GM21423 (cell line): ENCODE measurements at regions not wholly inside any gene's neighbourhood (a gene's known extent, or its start where the extent isn't known, plus 50 kb on each side); places are given as distances from the start of the nearest gene placed in this dataset.
"Not testable (repeated sequence)": the region's sequence is repeated elsewhere in the genome, so short reads cannot be mapped to it uniquely, and the experiment has no call there.

Experiments
- ATAC-seq: cut with Tn5 transposase; IDR thresholded peaks from one replicate; pipeline ENCODE4 v1.9.1; 2021; ENCODE audit warnings: mild to moderate bottlenecking, moderate library complexity; ENCODE audit not compliant: unreplicated experiment

DNA sequence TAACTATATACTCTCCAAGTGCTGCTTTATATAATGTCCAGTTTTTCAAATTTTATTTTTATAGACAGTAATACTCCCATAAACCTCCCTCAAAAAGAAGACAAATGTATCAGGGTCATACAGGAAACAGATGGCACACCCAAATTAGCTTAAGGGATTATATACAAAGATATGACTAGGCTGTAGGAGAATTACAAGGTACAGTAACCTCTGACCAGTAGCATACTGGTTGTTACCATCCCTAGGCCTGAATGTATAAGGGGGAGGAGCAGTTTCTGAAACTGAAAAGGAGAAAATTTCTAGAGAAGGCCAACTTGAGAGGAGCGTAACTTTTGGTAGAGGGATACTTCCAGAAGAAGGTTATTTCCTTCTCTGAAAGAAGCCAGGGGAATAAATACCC, 122.6 kb upstream of the NBPF19 start:
- not testable (repeated sequence) for ATAC-seq

DNA sequence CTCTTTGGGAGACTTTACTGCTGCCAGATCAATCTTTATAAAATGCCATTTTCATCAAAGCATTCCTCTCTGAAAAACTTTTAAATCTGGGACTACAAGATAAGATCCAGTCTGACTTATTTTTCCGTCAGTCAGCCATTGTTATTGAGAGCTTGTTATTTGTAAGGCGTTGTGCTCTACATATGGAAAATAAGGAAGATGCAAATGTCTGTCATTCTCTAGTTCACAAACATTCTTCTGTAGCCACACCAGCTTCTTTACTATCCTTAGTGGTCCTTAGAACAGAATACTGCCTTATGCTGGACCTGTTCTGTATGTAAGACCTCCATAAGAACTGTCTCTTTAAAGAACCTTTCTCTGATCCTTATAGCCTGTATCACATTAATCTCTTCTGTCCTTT, 120.3 kb upstream of the NBPF19 start:
- ATAC-seq: not testable (repeated sequence)

DNA sequence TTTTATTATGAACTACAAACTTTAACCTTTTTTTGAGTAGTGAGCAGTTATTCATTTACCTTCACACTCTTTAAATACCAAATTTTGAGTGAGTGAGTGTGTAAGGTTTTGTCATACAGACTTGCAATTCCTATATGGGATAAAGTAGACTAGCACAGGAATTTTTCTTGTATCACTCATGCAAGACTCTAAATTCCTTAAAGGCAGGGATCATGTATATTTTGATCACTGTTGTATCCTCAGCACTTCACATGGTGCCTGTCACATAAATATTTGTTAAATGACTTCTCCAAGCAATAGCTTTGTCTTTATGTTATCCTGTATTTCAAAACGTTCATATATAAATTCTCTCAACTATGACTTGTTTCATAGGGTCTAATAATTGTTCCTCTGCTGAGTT, 119.1 kb upstream of the NBPF19 start:
- ATAC-seq: not testable (repeated sequence)

DNA sequence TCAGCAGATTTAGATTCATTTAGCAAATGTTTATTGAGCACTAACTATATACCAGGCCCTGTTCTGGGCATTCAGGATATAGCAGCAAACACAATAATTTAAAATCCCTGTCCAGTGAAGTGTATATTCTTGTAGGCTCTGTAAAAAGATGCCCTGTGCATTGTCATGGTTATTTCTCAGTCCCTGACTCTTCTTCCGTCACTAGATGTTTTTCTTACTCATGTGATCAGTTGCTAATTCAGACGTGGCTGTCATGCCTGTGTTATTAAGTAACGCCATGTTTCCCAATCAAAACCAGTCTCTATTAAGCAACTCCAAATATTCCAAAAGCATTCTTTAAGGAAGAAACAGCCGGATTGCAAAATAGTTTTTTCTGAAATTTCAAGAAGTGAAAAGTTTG, 118.7 kb upstream of the NBPF19 start:
- ATAC-seq: not testable (repeated sequence)

DNA sequence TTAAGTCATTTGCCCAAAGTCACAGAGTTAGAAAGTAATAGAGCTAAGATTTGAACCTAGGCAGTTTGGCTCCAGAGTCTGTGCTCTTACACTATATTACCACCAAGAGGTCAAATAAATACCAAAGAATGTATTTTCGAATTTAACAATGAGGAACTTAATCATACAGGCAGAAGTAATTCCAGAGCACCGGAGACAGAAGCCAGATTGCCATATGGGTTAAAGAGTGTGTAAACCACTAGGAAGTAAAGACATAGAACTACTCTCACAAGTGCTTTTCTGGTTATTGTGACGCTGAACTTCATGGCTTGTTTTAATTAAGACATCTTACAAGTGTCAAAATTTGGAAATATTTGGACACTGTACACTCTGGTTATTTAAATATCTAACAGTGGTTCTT, 114.5 kb upstream of the NBPF19 start:
- ATAC-seq: not testable (repeated sequence)

DNA sequence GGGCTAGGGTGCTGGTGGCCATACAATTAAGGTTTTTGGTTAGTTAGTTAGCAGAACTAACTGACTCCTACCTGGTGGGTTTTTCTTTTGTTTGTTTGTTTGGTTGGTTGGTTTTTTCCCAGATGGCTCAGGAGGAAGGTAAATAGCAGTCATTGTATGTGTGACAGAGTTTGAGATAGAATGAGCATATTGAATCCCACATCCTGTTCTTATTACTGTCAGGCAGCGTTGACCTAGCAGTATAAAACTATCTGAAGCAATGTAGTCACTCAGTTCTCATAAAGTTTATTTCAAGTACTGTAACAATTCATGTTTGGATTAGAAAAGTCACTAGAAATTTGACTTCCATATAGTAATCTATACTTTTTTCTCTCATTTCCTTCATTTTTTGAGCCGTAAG, 113.5 kb upstream of the NBPF19 start:
- not testable (repeated sequence) for ATAC-seq

DNA sequence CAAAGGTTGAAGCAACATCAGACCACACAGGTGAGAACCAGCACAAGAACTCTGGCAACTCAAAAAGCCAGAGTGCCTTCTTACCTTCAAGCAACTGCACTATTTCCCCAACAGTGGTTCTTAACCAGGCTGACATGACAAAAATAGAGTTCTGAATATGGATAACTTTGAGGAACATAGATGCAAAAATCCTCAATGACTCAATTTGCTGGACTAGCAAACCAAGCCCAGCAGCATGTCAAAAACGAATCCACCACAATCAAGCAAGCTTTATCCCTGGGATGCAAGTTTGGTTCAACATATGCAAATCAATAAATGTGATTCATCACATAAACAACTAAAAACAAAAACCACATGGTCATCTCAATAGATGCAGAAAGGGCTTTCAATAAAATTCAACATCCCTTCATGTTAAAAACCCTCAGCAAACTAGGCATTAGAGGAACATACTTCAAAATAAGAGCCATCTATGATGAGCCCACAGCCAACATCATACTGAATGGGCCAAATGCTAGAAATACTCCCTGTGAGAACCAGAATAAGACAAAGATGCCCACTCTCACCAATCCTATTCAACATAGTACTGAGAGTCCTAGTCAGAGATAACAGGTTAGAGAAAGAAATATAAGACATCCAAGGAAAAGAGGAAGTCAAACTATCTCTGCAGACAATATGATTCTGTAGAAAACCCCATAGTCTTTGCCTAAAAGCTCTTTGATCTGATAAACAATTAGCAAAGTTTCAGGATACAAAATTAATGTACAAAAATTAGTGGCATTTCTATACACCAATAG, 110.5 kb upstream of the NBPF19 start:
- ATAC-seq: not testable (repeated sequence)

DNA sequence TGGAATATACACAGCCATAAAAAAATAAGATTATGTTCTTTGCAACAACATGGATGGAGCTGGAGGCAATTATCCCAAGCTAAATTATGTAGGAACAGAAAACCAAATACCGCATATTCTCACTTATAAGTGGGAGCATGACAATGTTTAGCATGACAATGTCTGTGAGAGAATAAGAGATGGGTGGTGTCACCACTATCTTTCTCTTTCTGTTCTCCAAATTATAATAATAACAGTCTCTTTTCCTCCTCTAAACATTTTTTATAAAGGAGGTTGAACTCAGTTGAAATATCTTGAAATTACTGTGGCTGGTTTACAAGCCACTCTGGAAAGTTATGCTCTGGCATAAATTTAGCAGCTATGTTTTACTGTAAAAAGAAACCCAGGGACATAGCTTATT, 108.4 kb upstream of the NBPF19 start:
- not testable (repeated sequence) for ATAC-seq

DNA sequence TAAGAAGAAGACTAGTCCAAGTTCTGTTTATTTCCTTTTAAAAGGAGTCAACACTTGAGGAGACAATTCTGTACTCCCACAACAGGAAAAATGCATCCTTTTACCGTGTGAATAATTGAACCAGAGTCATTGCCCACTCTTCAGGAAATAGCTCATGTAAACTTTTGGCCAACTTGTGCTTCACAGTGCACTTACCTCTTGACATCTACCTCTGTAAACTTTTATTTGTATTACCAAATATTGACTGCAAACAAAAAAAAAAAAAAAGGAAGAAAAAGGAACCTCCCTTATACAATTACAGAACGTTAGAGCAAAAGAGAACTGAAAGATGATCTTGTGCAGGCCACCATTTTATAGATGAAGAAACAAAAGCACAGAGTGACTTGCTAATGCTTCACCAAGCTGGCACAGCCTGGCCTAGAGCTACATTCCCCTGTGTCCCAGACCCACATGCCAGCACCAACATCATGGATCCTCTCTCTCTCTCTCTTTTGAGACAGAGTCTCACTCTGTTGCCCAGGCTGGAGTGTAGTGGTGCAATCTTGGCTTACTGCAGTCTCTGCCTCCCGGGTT, 107.3 kb upstream of the NBPF19 start:
- not testable (repeated sequence) for ATAC-seq

DNA sequence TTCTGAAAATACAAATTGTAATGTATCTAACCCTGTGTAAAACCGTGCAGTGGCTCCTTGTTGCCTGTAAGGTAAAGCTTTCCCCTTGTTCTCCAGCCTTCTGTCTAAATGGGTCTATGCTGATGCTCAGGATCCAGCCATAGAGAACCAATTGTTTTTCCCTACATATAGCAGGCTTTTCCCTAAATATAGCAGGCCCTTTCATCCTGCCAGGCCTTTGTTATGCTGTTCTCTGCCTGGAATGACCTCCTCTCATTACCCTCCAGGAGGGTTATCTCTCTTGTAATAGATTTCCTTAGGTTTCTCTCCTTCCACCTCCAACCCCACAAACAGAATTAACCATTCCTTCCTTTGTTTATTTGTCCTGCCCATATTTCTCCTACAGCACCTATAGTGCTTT, 106.5 kb upstream of the NBPF19 start:
- ATAC-seq: not testable (repeated sequence)

DNA sequence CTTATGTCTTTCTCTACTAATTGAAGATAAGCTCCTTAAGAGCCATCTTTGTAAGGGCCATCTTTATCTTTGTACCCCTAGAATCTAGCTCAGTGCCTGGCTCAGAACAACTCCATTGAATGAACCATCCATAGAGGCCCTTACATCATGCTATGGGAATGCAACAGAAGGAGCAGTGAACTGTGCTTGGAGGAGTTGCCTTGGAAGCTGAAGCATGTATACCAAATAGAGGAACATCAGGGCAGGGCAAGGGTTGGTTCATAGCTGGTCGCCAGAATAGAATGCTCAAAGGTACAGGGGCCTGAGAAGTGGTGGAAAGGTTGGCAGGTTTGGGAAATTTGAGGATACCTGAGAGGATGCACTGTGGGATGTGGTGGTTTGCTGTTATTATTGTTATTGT, 105.8 kb upstream of the NBPF19 start:
- ATAC-seq: not testable (repeated sequence)

DNA sequence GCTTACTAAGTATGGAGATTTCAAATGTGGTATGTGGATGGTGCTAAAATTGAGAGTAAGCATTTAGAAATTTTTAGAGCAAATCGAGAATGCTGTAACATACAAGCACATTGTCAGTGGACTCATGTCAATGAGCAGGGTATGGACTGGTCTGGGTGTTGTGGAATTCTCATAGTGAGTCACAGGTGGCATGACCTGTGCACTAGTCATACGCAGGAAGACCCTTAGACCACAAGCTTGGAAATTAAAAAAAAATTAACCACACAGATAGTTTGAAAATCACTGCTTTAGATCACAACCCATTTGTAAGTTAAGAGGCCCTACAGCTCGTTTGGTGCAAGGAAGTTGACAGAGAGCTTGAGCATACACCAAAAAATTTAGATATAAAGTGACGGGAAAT, 102.9 kb upstream of the NBPF19 start:
- not testable (repeated sequence) for ATAC-seq

DNA sequence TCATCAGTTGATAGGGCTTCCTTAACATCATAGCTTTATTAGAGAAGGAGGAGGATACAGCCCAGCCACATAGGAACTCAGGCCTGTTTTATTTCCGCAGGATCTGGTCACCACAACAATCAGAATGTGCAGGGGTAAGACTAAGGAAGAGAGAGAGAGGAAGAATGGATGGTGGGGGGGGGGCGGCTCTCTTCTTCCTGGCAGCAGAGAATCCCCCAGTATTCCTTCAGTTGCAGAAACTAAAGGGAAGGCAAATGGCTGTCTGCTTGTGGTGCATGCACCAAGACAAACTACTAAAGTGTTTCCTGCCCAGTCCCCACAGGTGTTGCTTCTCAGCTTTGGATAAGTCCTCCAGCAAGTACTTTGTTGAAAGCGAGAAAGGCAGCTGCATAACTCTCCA, 96.4 kb upstream of the NBPF19 start:
- ATAC-seq: not testable (repeated sequence)

DNA sequence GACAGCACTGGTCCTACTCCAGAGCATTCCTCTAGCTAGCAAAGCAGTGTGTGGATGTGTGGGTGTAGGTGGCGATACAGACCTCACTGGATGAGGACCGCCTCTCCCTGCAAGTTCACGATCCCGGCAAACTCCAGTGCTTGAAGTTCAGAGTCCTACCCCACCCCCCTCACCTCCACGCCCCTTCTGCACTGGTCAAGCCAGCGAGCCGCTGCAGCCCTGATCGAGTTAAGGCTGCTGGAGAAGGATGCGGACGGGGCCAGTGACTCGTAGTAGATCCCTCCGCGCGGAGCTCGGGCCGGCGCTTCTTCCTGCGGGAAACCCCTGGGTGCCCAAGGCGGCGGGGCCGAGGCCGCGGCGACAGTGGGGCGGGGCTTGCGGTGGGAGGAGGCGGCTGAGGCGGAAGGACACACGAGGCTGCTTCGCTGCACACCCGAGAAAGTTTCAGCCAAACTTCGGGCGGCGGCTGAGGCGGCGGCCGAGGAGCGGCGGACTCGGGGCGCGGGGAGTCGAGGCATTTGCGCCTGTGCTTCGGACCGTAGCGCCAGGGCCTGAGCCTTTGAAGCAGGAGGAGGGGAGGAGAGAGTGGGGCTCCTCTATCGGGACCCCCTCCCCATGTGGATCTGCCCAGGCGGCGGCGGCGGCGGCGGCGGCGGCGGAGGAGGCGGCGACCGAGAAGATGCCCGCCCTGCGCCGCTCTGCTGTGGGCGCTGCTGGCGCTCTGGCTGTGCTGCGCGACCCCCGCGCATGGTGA, 84.5 kb upstream of the NBPF19 start:
- not testable (repeated sequence) for ATAC-seq

DNA sequence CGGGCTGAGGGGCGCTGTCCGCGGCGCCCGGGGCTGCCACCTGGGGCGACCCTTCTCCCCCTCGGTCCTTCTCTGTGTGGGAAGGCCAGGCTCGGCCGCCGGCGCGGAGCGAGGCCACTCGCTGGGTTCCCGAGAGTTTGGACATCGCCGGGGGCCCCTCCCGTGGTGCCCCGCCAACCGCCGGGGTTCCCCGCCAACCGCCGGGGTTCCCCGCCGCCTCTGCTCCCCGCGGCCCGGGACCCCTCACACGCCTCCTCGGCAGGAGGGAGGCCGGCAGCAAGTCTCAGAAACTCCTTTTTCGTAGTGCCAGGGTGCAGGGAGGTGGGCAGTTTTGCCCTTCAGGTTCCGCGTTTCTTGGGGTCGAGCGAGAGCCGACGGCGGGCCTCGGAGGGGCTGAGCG, 83.9 kb upstream of the NBPF19 start:
- not testable (repeated sequence) for ATAC-seq

DNA sequence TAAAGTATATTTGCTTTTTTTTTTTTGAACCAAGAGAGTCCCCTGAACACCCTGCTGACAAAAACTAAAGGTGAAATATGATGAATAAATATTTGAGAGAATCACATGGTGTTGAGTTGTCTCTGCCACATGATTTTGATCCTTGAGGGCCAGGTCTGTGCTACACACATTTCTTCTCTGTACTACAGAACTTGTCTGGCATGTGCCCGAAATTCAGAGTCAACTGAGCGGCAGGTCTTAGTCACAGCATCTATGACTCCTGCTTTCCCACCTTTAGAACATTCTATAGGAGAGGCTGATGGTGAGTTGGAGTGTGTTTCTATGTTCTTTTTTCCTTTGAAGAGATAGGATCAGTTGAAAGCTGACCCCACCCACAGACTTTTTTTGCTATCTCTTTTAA, 79.0 kb upstream of the NBPF19 start:
- ATAC-seq: not testable (repeated sequence)

DNA sequence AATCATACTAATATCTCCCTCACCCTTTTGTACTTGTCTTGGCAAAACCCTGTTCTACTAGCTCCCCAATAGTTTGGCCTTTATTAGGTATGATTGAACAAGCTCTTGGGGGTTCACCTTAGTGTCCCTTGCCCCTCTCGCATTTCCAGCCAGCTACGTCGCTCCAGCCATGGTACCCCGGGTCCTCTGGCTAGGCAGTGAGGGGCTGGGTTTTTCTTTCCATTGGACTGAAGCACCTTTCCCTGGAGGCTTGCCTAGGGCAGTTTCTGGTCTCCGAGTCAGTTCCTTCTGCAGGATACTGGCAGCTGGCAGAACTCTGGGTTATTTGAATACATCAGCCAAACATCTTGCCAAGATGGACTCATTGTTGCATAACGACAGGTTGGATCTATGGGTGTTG, 76.3 kb upstream of the NBPF19 start:
- not testable (repeated sequence) for ATAC-seq

DNA sequence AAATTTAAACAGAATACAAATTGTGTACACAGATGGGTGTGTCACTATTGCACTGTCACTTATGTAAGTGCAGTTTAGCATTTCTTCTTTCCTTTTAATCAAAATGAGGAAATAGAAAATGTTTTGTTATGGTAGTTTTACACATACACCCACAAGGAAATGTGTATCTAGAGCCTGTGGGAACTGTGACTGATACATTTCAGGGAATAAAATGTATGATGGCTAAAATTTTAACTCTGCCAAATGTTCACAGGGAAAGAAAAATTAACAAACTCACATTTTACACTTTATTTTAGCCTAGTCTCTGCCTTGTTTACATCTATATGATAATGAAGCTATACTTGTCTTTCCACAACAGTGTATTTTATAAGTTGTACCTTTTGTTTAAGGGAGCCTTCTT, 66.4 kb upstream of the NBPF19 start:
- ATAC-seq: not testable (repeated sequence)

DNA sequence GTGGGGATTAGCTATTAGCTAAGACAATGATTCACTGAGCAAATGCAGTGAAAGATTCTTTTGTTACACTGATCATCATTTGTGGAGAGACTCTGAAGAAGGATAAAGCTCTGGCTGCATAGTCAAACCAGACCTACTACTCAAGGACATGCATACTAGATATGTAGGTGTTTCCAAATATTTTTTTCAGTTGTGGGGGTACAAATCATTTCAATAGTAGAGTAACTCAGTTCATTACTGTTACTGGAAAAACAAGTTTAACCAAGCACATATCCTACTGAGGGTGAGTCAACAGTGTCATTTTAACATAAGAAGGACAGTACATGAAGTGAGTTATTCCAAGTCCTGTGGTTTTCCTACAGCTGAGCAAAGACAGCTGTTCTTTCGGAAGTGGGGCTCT, 59.5 kb upstream of the NBPF19 start:
- not testable (repeated sequence) for ATAC-seq

DNA sequence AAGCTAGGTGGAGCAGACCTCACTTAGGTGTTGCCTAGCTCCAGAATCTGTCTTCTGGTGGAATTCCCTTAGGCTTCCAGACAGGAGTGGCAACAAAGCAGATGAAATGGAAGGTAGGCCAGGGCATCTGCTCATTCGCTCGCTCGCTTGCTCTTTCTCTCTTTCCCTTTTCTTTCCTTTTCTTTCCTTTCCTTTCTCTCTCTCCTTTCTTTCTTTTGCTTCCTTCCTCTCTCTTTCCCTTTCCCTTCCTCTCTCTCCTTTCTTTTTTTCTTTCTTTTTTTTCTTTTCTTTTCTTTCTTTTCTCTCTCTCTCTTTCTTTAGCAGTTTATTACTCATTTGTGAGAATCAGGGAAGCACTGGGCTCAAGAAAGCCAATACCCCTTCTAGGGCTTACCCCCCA, 56.1 kb upstream of the NBPF19 start:
- not testable (repeated sequence) for ATAC-seq

DNA sequence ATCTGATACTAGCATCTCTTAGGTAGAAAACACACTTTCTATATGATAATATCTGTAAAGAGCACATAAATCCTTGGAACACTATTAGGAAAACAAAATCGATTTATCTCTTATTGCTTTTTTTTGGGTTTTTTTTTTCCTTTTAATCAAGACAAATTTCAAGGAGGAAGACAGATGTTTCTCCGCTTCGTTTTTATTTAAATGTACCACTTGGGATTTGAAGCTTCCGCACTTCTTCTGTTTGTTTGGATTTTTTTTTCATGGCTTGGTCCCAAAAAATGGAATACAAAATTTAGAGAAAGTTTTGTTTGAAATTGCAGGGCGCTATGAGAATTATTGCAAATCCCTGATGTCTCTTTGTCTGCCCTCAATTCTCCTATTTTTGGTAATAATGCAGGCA, 51.7 kb upstream of the NBPF19 start:
- ATAC-seq: not testable (repeated sequence)
